IMR-90 (cell line): ENCODE measurements at regions not wholly inside any gene's neighbourhood (a gene's known extent, or its start where the extent isn't known, plus 50 kb on each side); places are given as distances from the start of the nearest gene placed in this dataset.

Experiments used
- ATAC-seq: fragments of 200-7000 bp; cut with Tn5 transposase; 2 replicates; pipeline ENCODE4 v1.9.1; 2020; ENCODE audit warnings: low read depth, mild to moderate bottlenecking, moderate library complexity
- BruUV-seq: library from RNA; stranded (reverse); fragments of 400-500 nt; replicated peaks from 2 replicates; lab custom pipeline; 2021; lab: Mats Ljungman, UMichigan
- CTCF ChIA-PET: fragments of 300-600 bp; formaldehyde crosslinking; extraction: SDS; loops from one replicate; lab custom pipeline; 2021; ENCODE audit warnings: antibody characterized with exemption; lab: Yijun Ruan, JAX
- POLR2A ChIA-PET: fragments of 300-600 bp; sonication (Branson Sonifier 250); formaldehyde crosslinking; loops from one replicate; lab custom pipeline; 2022; ENCODE audit warnings: antibody characterized with exemption; ENCODE audit not compliant: unreplicated experiment; lab: Charles Lee
- DNase-seq: peaks from one replicate; pipeline ENCODE4 v3.0.0; 2013
- H2AFZ ChIP-seq: replicated peaks from 2 replicates; pipeline ENCODE3; 2013; ENCODE audit warnings: low read length, mild to moderate bottlenecking; ENCODE audit not compliant: poor library complexity
- H2AK5ac ChIP-seq: 2 replicates; pipeline ENCODE4 v1.6.1; 2013; ENCODE audit warnings: low read depth, low read length, inconsistent platforms
- H2AK9ac ChIP-seq: replicated peaks from 2 replicates; pipeline ENCODE3; 2013; ENCODE audit warnings: mild to moderate bottlenecking, low read depth, low read length, moderate library complexity; ENCODE audit not compliant: poor library complexity
- H2BK120ac ChIP-seq: 2 replicates; pipeline ENCODE4 v1.6.1; 2013; ENCODE audit warnings: low read depth, low read length, inconsistent platforms
- H2BK15ac ChIP-seq: 3 replicates; pipeline ENCODE4 v1.6.1; 2013; ENCODE audit warnings: low read depth, low read length, inconsistent platforms
- H2BK20ac ChIP-seq: 2 replicates; pipeline ENCODE4 v1.6.1; 2013; ENCODE audit warnings: low read depth, mild to moderate bottlenecking, inconsistent platforms, low read length, moderate library complexity
- H2BK5ac ChIP-seq: 2 replicates; pipeline ENCODE4 v1.6.1; 2013; ENCODE audit warnings: mild to moderate bottlenecking, low read depth, low read length, inconsistent platforms; ENCODE audit not compliant: poor library complexity, severe bottlenecking
- H3K14ac ChIP-seq: replicated peaks from 2 replicates; pipeline ENCODE4 v1.6.1; 2013; ENCODE audit warnings: low read depth, low read length, inconsistent platforms
- H3K18ac ChIP-seq: 2 replicates; pipeline ENCODE4 v1.6.1; 2013; ENCODE audit warnings: low read depth, low read length, control low read depth
- H3K23ac ChIP-seq: 2 replicates; pipeline ENCODE4 v1.6.1; 2013; ENCODE audit warnings: low read depth, low read length, inconsistent platforms
- H3K27ac ChIP-seq: 2 replicates; pipeline ENCODE4 v1.5.1; 2013; ENCODE audit warnings: mild to moderate bottlenecking, control low read depth, low read length; ENCODE audit not compliant: insufficient read depth
- H3K27me3 ChIP-seq: 2 replicates; pipeline ENCODE4 v1.6.1; 2013; ENCODE audit warnings: low read length; ENCODE audit not compliant: control insufficient read depth, insufficient read depth
- H3K36me3 ChIP-seq: 2 replicates; pipeline ENCODE4 v1.6.1; 2013; ENCODE audit warnings: low read length, mixed read lengths; ENCODE audit not compliant: control insufficient read depth, insufficient read depth
- H3K4ac ChIP-seq: 2 replicates; pipeline ENCODE4 v1.6.1; 2013; ENCODE audit warnings: low read depth, low read length, inconsistent platforms
- H3K4me1 ChIP-seq: 2 replicates; pipeline ENCODE4 v1.6.1; 2013; ENCODE audit warnings: low read length, mixed read lengths; ENCODE audit not compliant: control insufficient read depth, insufficient read depth
- H3K4me2 ChIP-seq: 2 replicates; pipeline ENCODE4 v1.6.1; 2013; ENCODE audit warnings: low read depth, mild to moderate bottlenecking, control low read depth, low read length, moderate library complexity
- H3K4me3 ChIP-seq: 2 replicates; pipeline ENCODE4 v1.5.1; 2013; ENCODE audit warnings: low read depth, mild to moderate bottlenecking, control low read depth, low read length, moderate library complexity; ENCODE audit not compliant: insufficient read depth
- H3K56ac ChIP-seq: 2 replicates; pipeline ENCODE4 v1.6.1; 2013; ENCODE audit warnings: low read length, inconsistent platforms; ENCODE audit not compliant: insufficient read depth; ENCODE audit errors: extremely low read depth
- H3K79me1 ChIP-seq, 2 experiments: 2 replicates each; pipeline ENCODE4 v1.6.1; 2013; ENCODE audit warnings: low read length in 2 of 2, inconsistent platforms in 1 of 2, low read depth in 1 of 2
- H3K9ac ChIP-seq: 2 replicates; pipeline ENCODE4 v1.6.1; 2013; ENCODE audit warnings: low read depth, low read length, control low read depth
- H3K9me1 ChIP-seq: 2 replicates; pipeline ENCODE4 v1.6.1; 2013; ENCODE audit warnings: low read length, inconsistent platforms; ENCODE audit not compliant: insufficient read depth
- H3K9me3 ChIP-seq: 2 replicates; pipeline ENCODE4 v1.6.1; 2013; ENCODE audit warnings: low read length; ENCODE audit not compliant: control insufficient read depth, insufficient read depth
- H4K20me1 ChIP-seq: 2 replicates; pipeline ENCODE4 v1.6.1; 2013; ENCODE audit warnings: low read length, inconsistent platforms; ENCODE audit not compliant: insufficient read depth
- H4K5ac ChIP-seq: 2 replicates; pipeline ENCODE4 v1.6.1; 2013; ENCODE audit warnings: mild to moderate bottlenecking, low read depth, low read length, control low read depth
- H4K8ac ChIP-seq, 2 experiments: 2 replicates each; pipeline ENCODE4 v1.6.1; 2013; ENCODE audit warnings: low read depth in 2 of 2, low read length in 2 of 2, control low read depth in 1 of 2, inconsistent platforms in 1 of 2
- H4K91ac ChIP-seq: 2 replicates; pipeline ENCODE4 v1.6.1; 2013; ENCODE audit warnings: low read depth, low read length, inconsistent platforms; ENCODE audit not compliant: insufficient read depth
- CEBPB ChIP-seq: IDR thresholded peaks from 2 replicates; pipeline ENCODE4 v1.6.1; 2012; ENCODE audit warnings: low read depth, low read length, improper control_type of control experiment
- CHD1 ChIP-seq: IDR thresholded peaks from 2 replicates; pipeline ENCODE4 v1.6.1; 2012; ENCODE audit warnings: low read depth, low read length, improper control_type of control experiment
- FOS ChIP-seq: fragments of 150-350 bp; IDR thresholded peaks from 2 replicates; pipeline ENCODE4 v1.6.1; 2016; ENCODE audit warnings: low read depth, low read length
- MAFK ChIP-seq: IDR thresholded peaks from 2 replicates; pipeline ENCODE4 v1.6.1; 2012; ENCODE audit warnings: low read depth, low read length, improper control_type of control experiment
- MAZ ChIP-seq: IDR thresholded peaks from 2 replicates; pipeline ENCODE4 v1.6.1; 2012; ENCODE audit warnings: low read depth, mild to moderate bottlenecking, low read length, improper control_type of control experiment, moderate library complexity, borderline replicate concordance
- MXI1 ChIP-seq: IDR thresholded peaks from 2 replicates; pipeline ENCODE4 v1.6.1; 2012; ENCODE audit warnings: low read depth, mild to moderate bottlenecking, low read length, moderate library complexity, borderline replicate concordance
- NFE2L2 ChIP-seq: fragments of 150-350 bp; IDR thresholded peaks from 2 replicates; pipeline ENCODE4 v1.6.1; 2016; ENCODE audit warnings: low read depth, mild to moderate bottlenecking, low read length
- POLR2A ChIP-seq: IDR thresholded peaks from 2 replicates; pipeline ENCODE4 v1.6.1; 2012; ENCODE audit warnings: mild to moderate bottlenecking, low read depth, low read length
- RAD21 ChIP-seq: IDR thresholded peaks from 2 replicates; pipeline ENCODE4 v1.6.1; 2012; ENCODE audit warnings: low read length, improper control_type of control experiment
- RCOR1 ChIP-seq: IDR thresholded peaks from 2 replicates; pipeline ENCODE4 v1.6.1; 2012; ENCODE audit warnings: mild to moderate bottlenecking, low read length, improper control_type of control experiment; ENCODE audit not compliant: insufficient replicate concordance
- RFX5 ChIP-seq: IDR thresholded peaks from 2 replicates; pipeline ENCODE4 v1.8.0; 2012; ENCODE audit warnings: low read depth, mild to moderate bottlenecking, low read length, moderate library complexity
- SMC3 ChIP-seq: fragments of 150-350 bp; IDR thresholded peaks from 2 replicates; pipeline ENCODE4 v1.6.1; 2016; ENCODE audit warnings: low read depth, mild to moderate bottlenecking, antibody characterized with exemption, low read length, moderate library complexity
- WGBS, 2 experiments: methylation state at CpG; one replicate each; pipeline versions ENCODE4 v1.1.5 to v1.1.7; 2013; ENCODE audit warnings: missing lambda C conversion rate in 2 of 2; ENCODE audit not compliant: insufficient read length in 1 of 2; ENCODE audit errors: extremely low coverage in 2 of 2; 5-methylcytosine and 5-hydroxymethylcytosine counted together
- dilution Hi-C: fragments of 300-500 bp; cut with HindIII; formaldehyde crosslinking; loops from one replicate; pipeline ENCODE4 v1.14.3; 2018; ENCODE audit warnings: low sequenced_read_pairs; ENCODE audit not compliant: unreplicated experiment
- in situ Hi-C: fragments of 300-500 bp; cut with MboI; formaldehyde crosslinking; loops from 3 replicates; pipeline ENCODE4 v1.14.3; 2019; ENCODE audit warnings: low sequenced_read_pairs, inconsistent platforms, mixed read lengths
- intact Hi-C: fragments of 100-400 bp; cut with micrococcal nuclease; formaldehyde crosslinking; loops from 2 replicates; pipeline ENCODE4 v1.10.0; 2022
- TF ChIP-seq, protein P1 (sequence below): fragments of 150-350 bp; IDR thresholded peaks from 2 replicates; pipeline ENCODE4 v1.6.1; 2016; ENCODE audit warnings: low read depth, mild to moderate bottlenecking, low read length, moderate library complexity, borderline replicate concordance

DNA sequence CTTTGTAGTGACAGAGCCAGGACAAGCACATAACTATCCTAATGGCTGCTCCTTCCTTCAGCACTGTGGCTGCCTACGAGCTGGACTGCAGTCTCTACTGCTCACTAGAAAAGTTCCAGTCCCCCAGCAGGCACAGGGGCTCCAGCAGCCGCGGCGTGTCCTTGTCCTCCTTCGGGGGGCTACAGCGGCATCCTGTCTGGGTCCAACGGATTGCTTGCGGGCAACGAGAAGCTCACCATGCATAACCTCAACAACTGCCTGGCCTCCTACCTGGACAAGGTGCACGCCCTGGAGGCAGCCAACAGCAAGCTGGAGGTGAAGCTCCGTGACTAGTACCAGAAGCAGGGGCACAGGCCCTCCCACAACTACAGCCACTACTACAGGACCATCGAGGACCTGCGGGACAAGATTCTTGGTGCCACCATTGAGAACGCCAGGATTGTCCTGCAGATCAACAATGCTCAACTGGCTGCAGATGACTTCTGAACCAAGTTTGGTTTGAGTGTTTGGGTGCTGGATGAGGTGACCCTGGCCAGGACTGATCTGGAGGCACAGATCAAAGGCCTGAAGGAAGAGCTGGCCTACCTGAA is 169.4 kb downstream of the NDUFA12 start:
- Histone ChIP-seq H3K4me1 (peaks cover 3% of the 10 kb centered on the region), H3K27me3 (no peaks in the 10 kb centered on the region; the same call in 1 of the 2 replicates), H3K36me3 (no peaks in the 10 kb centered on the region), H3K4me3 (no peak overlapping the region), H2AK5ac (no peak overlapping the region), H3K18ac (no peak overlapping the region), H4K5ac (no peak overlapping the region), H4K91ac (no peak overlapping the region), H3K4me2 (no peak overlapping the region), H2BK15ac (no peak overlapping the region), H3K27ac (no peak overlapping the region), H2AFZ (no peak overlapping the region), H3K9me1 (no peaks in the 10 kb centered on the region), H3K23ac (no peak overlapping the region), H3K4ac (no peak overlapping the region), H4K8ac (no peak overlapping the region), H2BK20ac (no peak overlapping the region), H2BK5ac (no peak overlapping the region), H3K9me3 (no peaks in the 10 kb centered on the region), H2BK120ac (no peak overlapping the region), H3K79me1 (no peaks in the 10 kb centered on the region), H2AK9ac (no peak overlapping the region), H3K14ac (no peak overlapping the region), H3K9ac (no peak overlapping the region), H3K56ac (no peak overlapping the region), H4K20me1 (no peaks in the 10 kb centered on the region)
- POLR2A ChIA-PET, result no interaction called here
- intact Hi-C loops (no loop called here), dilution Hi-C loops (no loop called here), in situ Hi-C loops (no loop called here)
- no TSS peak for BruUV-seq
- TF ChIP-seq, protein P1, sequence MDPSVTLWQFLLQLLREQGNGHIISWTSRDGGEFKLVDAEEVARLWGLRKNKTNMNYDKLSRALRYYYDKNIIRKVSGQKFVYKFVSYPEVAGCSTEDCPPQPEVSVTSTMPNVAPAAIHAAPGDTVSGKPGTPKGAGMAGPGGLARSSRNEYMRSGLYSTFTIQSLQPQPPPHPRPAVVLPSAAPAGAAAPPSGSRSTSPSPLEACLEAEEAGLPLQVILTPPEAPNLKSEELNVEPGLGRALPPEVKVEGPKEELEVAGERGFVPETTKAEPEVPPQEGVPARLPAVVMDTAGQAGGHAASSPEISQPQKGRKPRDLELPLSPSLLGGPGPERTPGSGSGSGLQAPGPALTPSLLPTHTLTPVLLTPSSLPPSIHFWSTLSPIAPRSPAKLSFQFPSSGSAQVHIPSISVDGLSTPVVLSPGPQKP, result no peak
- TF ChIP-seq RCOR1 (no peak), MAZ (no peak), RFX5 (no peak), RAD21 (no peak), POLR2A (no peak), FOS (no peak), MAFK (no peak), NFE2L2 (no peak), SMC3 (no peak), CEBPB (no peak), MXI1 (no peak), CHD1 (no peak)
- DNase-seq (no peak), ATAC-seq (no peak)
- CTCF ChIA-PET, result no interaction called here
- WGBS, 2 experiments, result 93% methylated on average over 6 of the region's 14 CpGs; no CpG with 5 or more reads in 1 of the 2 experiments
